ENCODE measurements at regions not wholly inside any gene's neighbourhood (a gene's known extent, or its start where the extent isn't known, plus 50 kb on each side); places are given as distances from the start of the nearest gene placed in this dataset.

DNA sequence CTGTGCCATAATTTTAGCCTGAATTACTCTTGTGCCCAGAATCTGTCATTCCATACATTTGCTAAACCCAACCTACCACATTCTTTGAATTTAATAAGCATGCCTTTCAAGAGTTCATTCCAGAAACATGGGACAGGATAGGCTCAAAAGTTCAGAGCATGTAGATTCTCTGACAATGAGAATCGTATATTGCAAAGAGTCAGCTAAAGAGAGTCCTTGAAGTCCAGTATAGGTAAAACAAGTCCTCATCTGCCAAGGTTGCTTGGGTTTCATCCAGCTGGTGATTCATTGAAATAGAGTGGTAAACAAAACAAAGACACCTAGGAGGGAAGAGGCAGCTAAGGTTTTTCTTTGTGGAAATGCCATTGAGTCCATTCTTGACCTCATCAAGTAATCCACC, 249.3 kb upstream of the DIPK2B start:
- no peak for FAIRE-seq
- Histone ChIP-seq H3K27ac (no peak overlapping the region), H3K36me3 (no peaks in the 10 kb centered on the region), H3K27me3 (no peaks in the 10 kb centered on the region), H3K4me3 (no peak overlapping the region), H3K4me1 (no peaks in the 10 kb centered on the region), H3K9me3 (no peaks in the 10 kb centered on the region)
- intact Hi-C loops (cut with DNase I) = no loop called here
- TF ChIP-seq, protein P1, sequence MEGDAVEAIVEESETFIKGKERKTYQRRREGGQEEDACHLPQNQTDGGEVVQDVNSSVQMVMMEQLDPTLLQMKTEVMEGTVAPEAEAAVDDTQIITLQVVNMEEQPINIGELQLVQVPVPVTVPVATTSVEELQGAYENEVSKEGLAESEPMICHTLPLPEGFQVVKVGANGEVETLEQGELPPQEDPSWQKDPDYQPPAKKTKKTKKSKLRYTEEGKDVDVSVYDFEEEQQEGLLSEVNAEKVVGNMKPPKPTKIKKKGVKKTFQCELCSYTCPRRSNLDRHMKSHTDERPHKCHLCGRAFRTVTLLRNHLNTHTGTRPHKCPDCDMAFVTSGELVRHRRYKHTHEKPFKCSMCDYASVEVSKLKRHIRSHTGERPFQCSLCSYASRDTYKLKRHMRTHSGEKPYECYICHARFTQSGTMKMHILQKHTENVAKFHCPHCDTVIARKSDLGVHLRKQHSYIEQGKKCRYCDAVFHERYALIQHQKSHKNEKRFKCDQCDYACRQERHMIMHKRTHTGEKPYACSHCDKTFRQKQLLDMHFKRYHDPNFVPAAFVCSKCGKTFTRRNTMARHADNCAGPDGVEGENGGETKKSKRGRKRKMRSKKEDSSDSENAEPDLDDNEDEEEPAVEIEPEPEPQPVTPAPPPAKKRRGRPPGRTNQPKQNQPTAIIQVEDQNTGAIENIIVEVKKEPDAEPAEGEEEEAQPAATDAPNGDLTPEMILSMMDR (IDR thresholded peaks at IDR 0.05) = no peak
- 22% methylated on average over 1 of the region's 1 CpG for WGBS, 2 donors
- DNase-seq = no peak
- ATAC-seq = no peak

DNA sequence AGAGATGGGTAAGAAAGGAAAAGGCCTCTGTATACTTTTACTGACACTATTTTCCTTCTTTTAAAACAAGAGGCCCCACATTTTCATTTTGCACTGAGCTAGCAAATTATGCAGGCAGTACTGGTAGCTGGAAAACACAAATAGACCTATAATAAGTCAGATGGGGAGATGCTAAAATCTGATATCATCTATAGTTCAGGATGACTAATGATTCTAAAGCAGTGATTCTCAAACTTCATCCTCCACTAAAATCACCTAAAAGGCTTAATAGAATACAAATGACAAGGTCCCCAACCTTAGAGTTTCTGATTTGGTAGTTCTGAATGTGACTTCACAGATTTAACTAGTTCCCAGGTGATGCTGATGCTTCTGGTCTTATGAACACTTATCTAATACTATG, 247.3 kb upstream of the DIPK2B start:
- Histone ChIP-seq H3K9me3 (no peaks in the 10 kb centered on the region), H3K4me3 (no peak overlapping the region), H3K4me1 (no peaks in the 10 kb centered on the region), H3K27ac (no peak overlapping the region), H3K36me3 (no peaks in the 10 kb centered on the region), H3K27me3 (no peaks in the 10 kb centered on the region)
- FAIRE-seq = no peak
- TF ChIP-seq, protein P1 (IDR thresholded peaks at IDR 0.05) = no peak
- no peak for DNase-seq
- intact Hi-C loops (cut with DNase I) = no loop called here
- no peak for ATAC-seq

DNA sequence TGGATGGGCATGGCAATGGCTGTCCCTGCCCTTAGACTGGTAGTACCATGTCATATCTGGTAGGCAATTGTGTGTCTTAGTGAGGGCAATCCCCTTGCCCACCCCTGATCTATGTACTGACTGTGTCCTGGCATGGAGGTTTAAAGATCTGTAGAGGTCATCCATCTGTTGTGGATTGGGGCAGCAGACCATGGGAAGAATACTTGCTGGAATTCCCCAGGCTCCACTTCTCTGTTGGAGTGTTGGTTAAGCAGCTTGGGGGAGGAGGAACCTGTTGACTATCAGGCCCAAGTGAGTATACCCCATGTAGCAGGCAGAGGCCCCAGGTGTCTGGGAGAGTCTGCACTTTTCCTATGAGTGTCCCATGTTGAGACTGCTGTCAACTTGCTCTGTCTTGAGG, 246.7 kb upstream of the DIPK2B start:
- intact Hi-C loops (cut with DNase I) = no loop called here
- TF ChIP-seq, protein P1 (IDR thresholded peaks at IDR 0.05) = no peak
- no peaks in the 10 kb centered on the region for H3K4me1 ChIP-seq
- H3K9me3 ChIP-seq = no peaks in the 10 kb centered on the region
- FAIRE-seq = no peak
- no peak overlapping the region for H3K4me3 ChIP-seq
- DNase-seq = no peak
- no peaks in the 10 kb centered on the region for H3K27me3 ChIP-seq
- no peaks in the 10 kb centered on the region for H3K36me3 ChIP-seq
- no peak for ATAC-seq
- no peak overlapping the region for H3K27ac ChIP-seq

GRCh38 chrX:45445745-45446412, 245.2 kb upstream of the DIPK2B start:
- FAIRE-seq (peak; percentile 63), DNase-seq (no peak), ATAC-seq (peak in 2 of 4 donors; percentile 54 to 57)
- no peaks in the 10 kb centered on the region for H3K9me3 ChIP-seq
- WGBS, 2 donors = 74 to 77% methylated on average over 2 of the region's 2 CpGs
- intact Hi-C loops (cut with DNase I) = no loop called here
- no peak overlapping the region for H3K27ac ChIP-seq
- H3K4me1 ChIP-seq = no peaks in the 10 kb centered on the region
- H3K27me3 ChIP-seq = no peaks in the 10 kb centered on the region
- H3K36me3 ChIP-seq = no peaks in the 10 kb centered on the region
- TF ChIP-seq, protein P1 (IDR thresholded peaks at IDR 0.05) = no peak
- H3K4me3 ChIP-seq = no peak overlapping the region

DNA sequence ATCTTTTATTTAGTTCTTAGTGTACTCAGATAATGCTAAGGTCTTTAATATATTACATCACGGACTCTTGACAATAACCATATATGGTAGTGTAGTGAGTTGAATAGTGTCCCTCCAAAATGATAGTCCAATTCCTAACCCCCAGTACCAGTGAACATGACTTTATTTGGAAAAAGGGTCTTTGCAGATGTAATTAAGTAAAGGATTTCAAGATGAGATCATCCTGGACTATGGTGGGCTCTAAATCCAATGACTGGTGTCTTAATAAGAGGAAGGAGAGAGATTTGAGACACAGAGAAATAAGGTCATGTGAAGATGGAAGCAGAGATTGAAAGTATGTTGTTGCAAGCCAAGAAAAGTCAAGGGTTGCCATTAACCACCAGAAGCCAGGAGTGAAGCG, 236.5 kb upstream of the DIPK2B start:
- H3K27ac ChIP-seq = no peak overlapping the region
- H3K27me3 ChIP-seq = peaks cover 0 to 7% (median 0%) of the 10 kb centered on the region in 4 donors
- H3K4me1 ChIP-seq = no peaks in the 10 kb centered on the region
- WGBS, 2 donors = 61 to 89% methylated on average over 2 of the region's 2 CpGs
- FAIRE-seq = no peak
- ATAC-seq = no peak
- H3K4me3 ChIP-seq = no peak overlapping the region
- intact Hi-C loops (cut with DNase I) = no loop called here
- no peak for DNase-seq
- H3K9me3 ChIP-seq = no peaks in the 10 kb centered on the region
- no peaks in the 10 kb centered on the region for H3K36me3 ChIP-seq
- TF ChIP-seq, protein P1 (IDR thresholded peaks at IDR 0.05) = no peak
